ENCODE measurements at regions not wholly inside any gene's neighbourhood (a gene's known extent, or its start where the extent isn't known, plus 50 kb on each side); places are given as distances from the start of the nearest gene placed in this dataset.

GRCh38 chr9:87128844-87129493, 181.7 kb upstream of the GAS1 start:
- no peak for DNase-seq (ENCODE audit: extremely low spot score)
- CTCF ChIA-PET, result no interaction called here
- TF ChIP-seq, protein P1, sequence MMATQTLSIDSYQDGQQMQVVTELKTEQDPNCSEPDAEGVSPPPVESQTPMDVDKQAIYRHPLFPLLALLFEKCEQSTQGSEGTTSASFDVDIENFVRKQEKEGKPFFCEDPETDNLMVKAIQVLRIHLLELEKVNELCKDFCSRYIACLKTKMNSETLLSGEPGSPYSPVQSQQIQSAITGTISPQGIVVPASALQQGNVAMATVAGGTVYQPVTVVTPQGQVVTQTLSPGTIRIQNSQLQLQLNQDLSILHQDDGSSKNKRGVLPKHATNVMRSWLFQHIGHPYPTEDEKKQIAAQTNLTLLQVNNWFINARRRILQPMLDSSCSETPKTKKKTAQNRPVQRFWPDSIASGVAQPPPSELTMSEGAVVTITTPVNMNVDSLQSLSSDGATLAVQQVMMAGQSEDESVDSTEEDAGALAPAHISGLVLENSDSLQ (IDR thresholded peaks at IDR 0.05), result no peak
- TF ChIP-seq CTBP1 (IDR thresholded peaks at IDR 0.05; ENCODE audit: borderline replicate concordance) (no peak), SUZ12 (IDR thresholded peaks at IDR 0.05) (no peak), ELF4 (IDR thresholded peaks at IDR 0.05) (no peak), FOXK2 (IDR thresholded peaks at IDR 0.05) (no peak), NFRKB (IDR thresholded peaks at IDR 0.05) (no peak), TARDBP (IDR thresholded peaks at IDR 0.05) (no peak), BHLHE40 (IDR thresholded peaks at IDR 0.05; ENCODE audit: borderline replicate concordance) (no peak), FOXA1 (IDR thresholded peaks at IDR 0.05) (no peak), HDGF (IDR thresholded peaks at IDR 0.05; ENCODE audit: borderline replicate concordance) (no peak), FOXM1 (IDR thresholded peaks at IDR 0.05; ENCODE audit: borderline replicate concordance) (no peak), L3MBTL2 (conservative IDR thresholded peaks at IDR 0.05) (no peak), LEF1 (IDR thresholded peaks at IDR 0.05; ENCODE audit: borderline replicate concordance) (no peak), ZNF384 (IDR thresholded peaks at IDR 0.05) (no peak), SP1 (IDR thresholded peaks at IDR 0.05) (no peak), ARNT (IDR thresholded peaks at IDR 0.05) (no peak)
- POLR2A ChIA-PET, result no interaction called here

GRCh38 chr9:87135074-87135473, 187.8 kb upstream of the GAS1 start:
- ChIA-PET CTCF (no interaction called here), POLR2A (no interaction called here)
- DNase-seq (ENCODE audit: extremely low spot score), result no peak
- no peak for TF ChIP-seq FOXM1 (IDR thresholded peaks at IDR 0.05; ENCODE audit: borderline replicate concordance)
- TF ChIP-seq ZNF384 (IDR thresholded peaks at IDR 0.05), result no peak
- no peak for TF ChIP-seq TARDBP (IDR thresholded peaks at IDR 0.05)
- TF ChIP-seq ELF4 (IDR thresholded peaks at IDR 0.05), result no peak
- TF ChIP-seq FOXK2 (IDR thresholded peaks at IDR 0.05), result no peak
- TF ChIP-seq BHLHE40 (IDR thresholded peaks at IDR 0.05; ENCODE audit: borderline replicate concordance), result no peak
- TF ChIP-seq L3MBTL2 (conservative IDR thresholded peaks at IDR 0.05), result no peak
- no peak for TF ChIP-seq HDGF (IDR thresholded peaks at IDR 0.05; ENCODE audit: borderline replicate concordance)
- TF ChIP-seq NFRKB (IDR thresholded peaks at IDR 0.05), result no peak
- TF ChIP-seq ARNT (IDR thresholded peaks at IDR 0.05), result no peak
- TF ChIP-seq FOXA1 (IDR thresholded peaks at IDR 0.05), result no peak
- TF ChIP-seq, protein P1 (IDR thresholded peaks at IDR 0.05), result no peak
- no peak for TF ChIP-seq LEF1 (IDR thresholded peaks at IDR 0.05; ENCODE audit: borderline replicate concordance)
- no peak for TF ChIP-seq SUZ12 (IDR thresholded peaks at IDR 0.05)
- no peak for TF ChIP-seq CTBP1 (IDR thresholded peaks at IDR 0.05; ENCODE audit: borderline replicate concordance)
- no peak for TF ChIP-seq SP1 (IDR thresholded peaks at IDR 0.05)

- CTCF ChIA-PET, result no interaction called here
- TF ChIP-seq LEF1 (IDR thresholded peaks at IDR 0.05; ENCODE audit: borderline replicate concordance) (no peak), ARNT (IDR thresholded peaks at IDR 0.05) (no peak), NFRKB (IDR thresholded peaks at IDR 0.05) (no peak), HDGF (IDR thresholded peaks at IDR 0.05; ENCODE audit: borderline replicate concordance) (no peak), FOXM1 (IDR thresholded peaks at IDR 0.05; ENCODE audit: borderline replicate concordance) (no peak), L3MBTL2 (conservative IDR thresholded peaks at IDR 0.05) (no peak), SP1 (IDR thresholded peaks at IDR 0.05) (no peak), ZNF384 (IDR thresholded peaks at IDR 0.05) (no peak), ELF4 (IDR thresholded peaks at IDR 0.05) (no peak), CTBP1 (IDR thresholded peaks at IDR 0.05; ENCODE audit: borderline replicate concordance) (no peak), FOXA1 (IDR thresholded peaks at IDR 0.05) (no peak), TARDBP (IDR thresholded peaks at IDR 0.05) (no peak), SUZ12 (IDR thresholded peaks at IDR 0.05) (no peak), FOXK2 (IDR thresholded peaks at IDR 0.05) (no peak), BHLHE40 (IDR thresholded peaks at IDR 0.05; ENCODE audit: borderline replicate concordance) (no peak)
- TF ChIP-seq, protein P1 (IDR thresholded peaks at IDR 0.05), result no peak
- DNase-seq (ENCODE audit: extremely low spot score), result no peak
- POLR2A ChIA-PET, result no interaction called here
Measured at GRCh38 chr9:87137718-87138117, 190.4 kb upstream of the GAS1 start.

GRCh38 chr9:87138128-87139040, 191.1 kb upstream of the GAS1 start:
- POLR2A ChIA-PET, result no interaction called here
- CTCF ChIA-PET, result no interaction called here
- DNase-seq (ENCODE audit: extremely low spot score), result no peak
- TF ChIP-seq, protein P1 (IDR thresholded peaks at IDR 0.05), result peak; percentile 60
- TF ChIP-seq LEF1 (IDR thresholded peaks at IDR 0.05; ENCODE audit: borderline replicate concordance), result no peak

- DNase-seq (ENCODE audit: extremely low spot score), result no peak
- POLR2A ChIA-PET, result no interaction called here
- CTCF ChIA-PET, result no interaction called here
- peak; percentile 27; the same call in 1 of the 2 replicates for TF ChIP-seq L3MBTL2 (conservative IDR thresholded peaks at IDR 0.05)
- TF ChIP-seq HDGF (IDR thresholded peaks at IDR 0.05; ENCODE audit: borderline replicate concordance), result no peak
Measured at GRCh38 chr9:87139099-87139730, 191.9 kb upstream of the GAS1 start.
